Naive thymus-derived CD8-positive, alpha-beta T cell (primary cell): ENCODE measurements at regions not wholly inside any gene's neighbourhood (a gene's known extent, or its start where the extent isn't known, plus 50 kb on each side); places are given as distances from the start of the nearest gene placed in this dataset.

Experiments
- ATAC-seq, 2 donors: fragments of 150-1000 bp; cut with Tn5 transposase in 1 of 2; sonication (Bioruptor Pico), chemical (Tn5 transposase) in 1 of 2; 1 replicate in 1 of 2; 2 replicates in 1 of 2; pipeline ENCODE4 v1.10.0; 2021; ENCODE audit warnings: mild to moderate bottlenecking in 2 of 2, moderate library complexity in 2 of 2
- POLR2A ChIA-PET: fragments of 350-600 bp; sonication (Branson Sonifier 250); formaldehyde crosslinking; loops from one replicate; lab custom pipeline; 2021; ENCODE audit warnings: antibody characterized with exemption; lab: Charles Lee
- DNase-seq, 10 donors: peaks; one replicate each; pipeline versions ENCODE4 v3.0.0 to v3.0.0-alpha.2; 2020 to 2022
- H3K27ac Mint-ChIP-seq, 10 donors: one replicate each; pipeline ENCODE4 v1.8.0; 2020 to 2022; ENCODE audit warnings: mild to moderate bottlenecking in 10 of 10, mixed read lengths in 10 of 10, moderate library complexity in 4 of 10, inconsistent platforms in 1 of 10
- H3K27me3 Mint-ChIP-seq, 5 donors: one replicate each; pipeline ENCODE4 v1.8.0; 2021 to 2022; ENCODE audit warnings: mixed read lengths in 5 of 5
- H3K36me3 Mint-ChIP-seq, 3 donors: one replicate each; pipeline ENCODE4 v1.8.0; 2020 to 2022; ENCODE audit warnings: mixed read lengths in 3 of 3, mild to moderate bottlenecking in 2 of 3, inconsistent platforms in 1 of 3
- H3K4me1 Mint-ChIP-seq, 4 donors: one replicate each; pipeline ENCODE4 v1.8.0; 2021 to 2022; ENCODE audit warnings: mixed read lengths in 4 of 4
- H3K4me3 Mint-ChIP-seq, 10 donors: one replicate each; pipeline ENCODE4 v1.8.0; 2020 to 2022; ENCODE audit warnings: mild to moderate bottlenecking in 10 of 10, mixed read lengths in 10 of 10, moderate library complexity in 6 of 10, inconsistent platforms in 1 of 10
- H3K9me3 Mint-ChIP-seq, 9 donors: one replicate each; pipeline ENCODE4 v1.8.0; 2020 to 2022; ENCODE audit warnings: mixed read lengths in 9 of 9, mild to moderate bottlenecking in 3 of 9, inconsistent platforms in 1 of 9, moderate library complexity in 1 of 9

GRCh38 chr9:2299843-2300205 is 284.7 kb downstream of the SMARCA2 start:
- H3K4me1 Mint-ChIP-seq = no peaks in the 10 kb centered on the region
- no peak for DNase-seq
- H3K4me3 Mint-ChIP-seq = no peak overlapping the region
- H3K36me3 Mint-ChIP-seq = no peaks in the 10 kb centered on the region
- ATAC-seq = no peak
- POLR2A ChIA-PET = no interaction called here
- peaks cover 5 to 30% (median 12%) of the 10 kb centered on the region in 5 donors for H3K27me3 Mint-ChIP-seq
- no peaks in the 10 kb centered on the region for H3K9me3 Mint-ChIP-seq
- no peak overlapping the region for H3K27ac Mint-ChIP-seq

DNA sequence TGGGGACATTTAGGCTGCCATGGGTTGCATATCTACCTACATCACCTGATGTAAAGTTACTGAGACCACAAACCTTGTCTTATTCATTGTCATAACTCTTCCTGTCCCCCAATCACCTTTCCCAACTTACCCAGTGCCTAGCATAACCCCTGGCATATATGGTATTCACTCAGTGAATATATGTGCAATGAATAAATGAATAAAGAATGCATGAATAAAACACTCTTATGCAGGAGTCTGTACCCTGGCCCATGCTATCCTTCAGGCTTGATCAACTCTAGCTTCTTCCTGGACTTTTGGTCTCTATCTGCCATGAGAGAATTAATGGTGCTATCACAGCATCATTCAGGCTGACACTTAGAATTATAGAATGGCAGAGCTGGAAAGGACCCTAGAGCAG is 285.2 kb downstream of the SMARCA2 start:
- DNase-seq (no peak), ATAC-seq (no peak)
- Mint-ChIP-seq H3K27me3 (peaks cover 5 to 30% (median 12%) of the 10 kb centered on the region in 5 donors), H3K27ac (no peak overlapping the region), H3K9me3 (no peaks in the 10 kb centered on the region), H3K4me1 (no peaks in the 10 kb centered on the region), H3K4me3 (no peak overlapping the region), H3K36me3 (no peaks in the 10 kb centered on the region)
- POLR2A ChIA-PET = no interaction called here

DNA sequence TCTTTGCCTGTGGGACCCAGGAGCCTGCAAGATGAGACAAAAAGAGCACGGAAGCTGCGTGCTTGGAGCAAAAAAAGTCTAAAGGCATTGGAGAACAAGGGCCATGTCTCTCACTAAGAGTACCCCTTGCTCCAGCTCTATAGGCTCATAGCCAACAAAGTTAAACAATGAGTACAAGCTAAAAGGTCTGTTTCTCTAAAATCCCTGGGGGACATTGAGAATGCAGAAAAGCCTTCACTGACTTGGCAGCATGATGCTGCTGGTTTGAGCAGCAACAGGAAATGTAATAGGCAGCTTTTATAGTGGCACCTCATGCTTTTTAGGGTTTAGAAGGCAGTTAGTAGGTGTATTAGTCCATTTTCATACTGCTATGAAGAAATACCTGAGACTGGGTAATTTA is 287.5 kb downstream of the SMARCA2 start:
- no peak for ATAC-seq
- Mint-ChIP-seq H3K27ac (no peak overlapping the region), H3K9me3 (peaks cover 0 to 2% (median 0%) of the 10 kb centered on the region in 9 donors), H3K4me1 (no peaks in the 10 kb centered on the region), H3K36me3 (no peaks in the 10 kb centered on the region), H3K27me3 (peaks cover 5 to 30% (median 12%) of the 10 kb centered on the region in 5 donors), H3K4me3 (no peak overlapping the region)
- POLR2A ChIA-PET = no interaction called here
- DNase-seq = no peak

DNA sequence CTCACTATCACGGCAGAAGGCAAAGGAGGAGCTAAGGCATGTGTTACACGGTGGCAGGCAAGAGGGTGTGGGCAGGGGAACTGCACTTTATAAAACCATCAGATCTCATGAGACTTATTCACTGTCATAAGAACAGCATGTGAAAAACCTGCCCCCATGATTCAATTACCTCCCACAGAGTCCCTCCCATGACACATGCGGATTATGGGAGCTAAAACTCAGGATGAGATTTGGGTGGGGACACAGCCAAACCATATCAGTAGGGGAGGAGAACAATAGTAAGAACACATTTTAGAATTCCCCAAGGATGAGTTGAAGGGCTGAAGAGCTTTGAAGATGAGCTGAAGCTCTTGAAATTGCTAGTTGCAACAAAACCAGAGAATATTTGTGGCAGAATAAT is 287.9 kb downstream of the SMARCA2 start:
- DNase-seq = no peak
- Mint-ChIP-seq H3K36me3 (no peaks in the 10 kb centered on the region), H3K27ac (no peak overlapping the region), H3K4me3 (no peak overlapping the region), H3K27me3 (peaks cover 5 to 30% (median 12%) of the 10 kb centered on the region in 5 donors), H3K4me1 (no peaks in the 10 kb centered on the region), H3K9me3 (peaks cover 0 to 3% (median 0%) of the 10 kb centered on the region in 9 donors)
- POLR2A ChIA-PET = no interaction called here
- ATAC-seq = no peak

DNA sequence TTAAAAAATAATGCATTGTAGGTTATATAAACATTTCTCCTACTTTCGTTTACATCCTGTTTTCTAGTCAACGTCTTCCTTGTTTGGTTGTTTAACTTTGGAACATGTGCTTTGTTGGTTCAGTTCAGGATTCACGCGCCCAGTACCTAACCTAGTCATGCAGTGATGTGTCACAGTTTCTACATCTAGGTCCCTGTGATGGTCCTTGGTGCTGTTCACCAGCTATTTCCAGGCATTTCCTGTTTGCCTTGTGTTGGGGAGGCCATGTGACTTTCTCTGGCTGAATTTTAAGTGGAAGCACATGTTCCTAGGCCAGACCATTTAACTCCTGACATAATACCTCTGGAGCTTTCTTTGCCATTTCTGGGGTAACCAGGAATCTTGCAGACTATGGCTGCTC is 292.3 kb downstream of the SMARCA2 start:
- ATAC-seq = no peak
- Mint-ChIP-seq H3K4me3 (no peak overlapping the region), H3K36me3 (peaks cover 0 to 19% (median 3%) of the 10 kb centered on the region in 3 donors), H3K27ac (no peak overlapping the region), H3K9me3 (peaks cover 9 to 26% (median 22%) of the 10 kb centered on the region in 9 donors), H3K4me1 (no peaks in the 10 kb centered on the region), H3K27me3 (peaks cover 2 to 21% (median 7%) of the 10 kb centered on the region in 5 donors)
- POLR2A ChIA-PET = no interaction called here
- DNase-seq = no peak

GRCh38 chr9:2311920-2312319 is 296.8 kb downstream of the SMARCA2 start:
- Mint-ChIP-seq H3K27me3 (peaks cover 0 to 12% (median 0%) of the 10 kb centered on the region in 5 donors), H3K9me3 (peaks cover 28 to 65% (median 48%) of the 10 kb centered on the region in 9 donors), H3K36me3 (peaks cover 0 to 42% (median 6%) of the 10 kb centered on the region in 3 donors), H3K4me3 (no peak overlapping the region), H3K27ac (no peak overlapping the region), H3K4me1 (no peaks in the 10 kb centered on the region)
- no peak for DNase-seq
- ATAC-seq = no peak
- POLR2A ChIA-PET = no interaction called here

DNA sequence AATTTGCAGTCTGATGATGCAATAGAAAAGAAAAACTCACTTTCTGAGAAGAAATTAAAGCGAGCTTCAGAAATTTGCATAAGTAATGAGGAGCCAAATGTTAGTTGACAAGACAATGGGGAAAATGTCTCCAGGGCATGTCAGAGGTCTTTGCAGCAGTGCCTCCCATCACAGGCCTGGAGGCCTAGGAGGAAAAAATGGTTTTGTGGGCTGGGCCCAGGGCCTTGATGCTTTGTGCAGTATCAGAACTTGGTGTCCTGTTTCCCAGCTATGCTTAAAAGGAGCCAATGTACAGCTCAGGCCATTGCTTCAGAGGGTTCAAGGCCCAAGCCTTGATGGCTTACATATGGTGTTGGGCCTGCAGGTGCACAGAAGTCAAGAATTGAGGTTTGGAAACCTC is 298.4 kb downstream of the SMARCA2 start:
- H3K9me3 Mint-ChIP-seq = peaks cover 28 to 65% (median 45%) of the 10 kb centered on the region in 9 donors
- peaks cover 0 to 12% (median 3%) of the 10 kb centered on the region in 5 donors for H3K27me3 Mint-ChIP-seq
- H3K4me1 Mint-ChIP-seq = no peaks in the 10 kb centered on the region
- POLR2A ChIA-PET = no interaction called here
- H3K36me3 Mint-ChIP-seq = peaks cover 0 to 42% (median 6%) of the 10 kb centered on the region in 3 donors
- no peak overlapping the region for H3K4me3 Mint-ChIP-seq
- no peak overlapping the region for H3K27ac Mint-ChIP-seq
- ATAC-seq (no peak), DNase-seq (no peak)

GRCh38 chr9:2317591-2317990 is 302.4 kb downstream of the SMARCA2 start:
- POLR2A ChIA-PET = no interaction called here
- peaks cover 0 to 31% (median 3%) of the 10 kb centered on the region in 3 donors for H3K36me3 Mint-ChIP-seq
- peaks cover 14 to 46% (median 35%) of the 10 kb centered on the region in 9 donors for H3K9me3 Mint-ChIP-seq
- H3K27me3 Mint-ChIP-seq = peaks cover 2 to 24% (median 7%) of the 10 kb centered on the region in 5 donors
- DNase-seq = no peak
- no peaks in the 10 kb centered on the region for H3K4me1 Mint-ChIP-seq
- H3K4me3 Mint-ChIP-seq = no peak overlapping the region
- no peak for ATAC-seq
- no peak overlapping the region for H3K27ac Mint-ChIP-seq

DNA sequence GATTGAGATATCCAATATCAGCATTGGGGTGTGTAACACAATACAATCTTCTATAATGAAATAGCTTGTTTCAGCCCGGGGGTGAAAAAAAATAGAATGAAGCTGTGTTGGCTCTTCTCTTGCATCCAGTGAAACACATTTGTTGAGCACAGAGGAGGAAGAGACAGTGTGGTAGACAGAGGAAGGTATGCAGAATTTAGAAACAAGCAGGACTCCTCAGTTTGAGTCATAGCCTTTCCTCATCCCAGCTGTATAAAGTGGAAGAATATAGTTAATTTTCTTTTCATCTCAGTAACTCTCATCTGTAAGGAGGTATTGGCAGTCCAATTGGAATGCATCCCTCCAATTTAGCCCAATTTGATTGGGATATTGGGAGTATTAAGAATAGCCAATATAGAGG is 302.2 kb upstream of the VLDLR start:
- Mint-ChIP-seq H3K4me3 (no peak overlapping the region), H3K36me3 (peaks cover 0 to 23% (median 0%) of the 10 kb centered on the region in 3 donors), H3K4me1 (no peaks in the 10 kb centered on the region), H3K27ac (no peak overlapping the region), H3K27me3 (peaks cover 2 to 24% (median 8%) of the 10 kb centered on the region in 5 donors), H3K9me3 (peaks cover 8 to 28% (median 18%) of the 10 kb centered on the region in 9 donors)
- DNase-seq (no peak), ATAC-seq (no peak)
- POLR2A ChIA-PET = no interaction called here

DNA sequence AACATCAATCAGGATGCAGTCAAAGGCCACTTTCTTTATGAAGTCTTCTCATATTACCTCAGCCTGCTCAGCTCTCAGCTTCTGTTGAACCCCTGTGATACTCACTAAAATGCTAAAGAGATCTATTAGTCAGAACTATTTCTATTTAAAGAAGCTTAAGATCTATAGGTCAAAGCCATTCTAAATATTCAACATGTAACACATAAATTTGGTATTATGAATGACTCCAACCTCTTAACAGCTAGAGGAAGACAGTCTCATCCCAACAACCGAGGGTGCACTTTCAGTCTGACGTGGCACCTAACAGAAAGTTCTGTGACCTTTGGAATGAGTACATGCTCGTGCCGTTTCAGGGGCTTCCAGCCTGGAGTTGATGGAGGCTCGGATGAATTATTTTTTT is 301.5 kb upstream of the VLDLR start:
- POLR2A ChIA-PET = no interaction called here
- H3K4me1 Mint-ChIP-seq = no peaks in the 10 kb centered on the region
- ATAC-seq = no peak
- peaks cover 7 to 21% (median 11%) of the 10 kb centered on the region in 9 donors for H3K9me3 Mint-ChIP-seq
- H3K27me3 Mint-ChIP-seq = peaks cover 4 to 24% (median 8%) of the 10 kb centered on the region in 5 donors
- DNase-seq = no peak
- no peak overlapping the region for H3K4me3 Mint-ChIP-seq
- no peak overlapping the region for H3K27ac Mint-ChIP-seq
- peaks cover 0 to 16% (median 0%) of the 10 kb centered on the region in 3 donors for H3K36me3 Mint-ChIP-seq

DNA sequence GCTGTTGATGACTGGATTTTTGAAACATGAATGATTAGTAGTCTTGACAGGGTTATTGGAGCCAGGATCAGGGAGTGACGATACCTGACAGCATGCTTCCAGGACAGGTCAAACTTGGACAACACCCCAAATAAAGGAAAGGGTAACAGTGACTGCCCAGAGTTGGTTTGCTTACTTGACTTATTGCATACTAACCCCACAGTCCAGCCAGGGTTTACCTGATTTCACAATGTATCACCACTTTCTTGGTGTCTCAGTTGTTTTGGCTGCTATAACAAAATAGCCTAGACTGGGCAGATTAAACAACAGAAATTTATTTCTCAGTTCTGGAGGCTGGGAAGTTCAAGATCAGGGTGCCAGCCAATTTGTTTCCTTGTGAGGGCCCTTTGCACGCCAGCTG is 301.0 kb upstream of the VLDLR start:
- Mint-ChIP-seq H3K4me1 (no peaks in the 10 kb centered on the region), H3K36me3 (peaks cover 0 to 11% (median 0%) of the 10 kb centered on the region in 3 donors), H3K27me3 (peaks cover 4 to 24% (median 8%) of the 10 kb centered on the region in 5 donors), H3K9me3 (peaks cover 1 to 16% (median 8%) of the 10 kb centered on the region in 9 donors), H3K27ac (peak overlapping the region in 1 of 10 donors; percentile 53), H3K4me3 (no peak overlapping the region)
- DNase-seq = no peak
- ATAC-seq = no peak
- POLR2A ChIA-PET = no interaction called here

- Mint-ChIP-seq H3K4me1 (no peaks in the 10 kb centered on the region), H3K27ac (no peak overlapping the region), H3K36me3 (peaks cover 0 to 10% (median 0%) of the 10 kb centered on the region in 3 donors), H3K4me3 (no peak overlapping the region), H3K9me3 (peaks cover 0 to 10% (median 5%) of the 10 kb centered on the region in 9 donors), H3K27me3 (peaks cover 4 to 24% (median 7%) of the 10 kb centered on the region in 5 donors)
- no peak for DNase-seq
- ATAC-seq = no peak
- POLR2A ChIA-PET = no interaction called here
These were observed 300.0 kb upstream of the VLDLR start for GRCh38 chr9:2321523-2322148.

DNA sequence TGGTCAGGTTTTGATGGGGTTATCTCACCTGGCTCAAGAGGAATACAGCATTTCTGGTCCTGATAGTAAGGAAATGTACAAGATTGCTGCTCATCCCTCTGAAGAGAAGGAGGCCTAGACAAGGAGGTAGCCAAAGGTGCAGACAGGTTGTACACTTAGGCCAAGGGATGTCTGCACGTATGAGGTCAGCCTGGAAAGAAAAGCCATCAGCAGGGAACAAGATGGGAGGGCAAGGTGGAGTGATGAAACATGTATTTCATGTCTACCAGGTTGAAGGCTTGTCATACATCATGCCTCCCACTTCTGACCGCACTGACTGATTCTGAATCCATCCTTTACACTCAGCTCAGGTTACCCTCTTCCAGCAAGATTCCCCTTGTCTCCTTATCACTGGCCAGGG is 296.8 kb upstream of the VLDLR start:
- Mint-ChIP-seq H3K4me3 (no peak overlapping the region), H3K9me3 (peaks cover 0 to 10% (median 3%) of the 10 kb centered on the region in 9 donors), H3K4me1 (no peaks in the 10 kb centered on the region), H3K27ac (no peak overlapping the region), H3K36me3 (peaks cover 0 to 10% (median 0%) of the 10 kb centered on the region in 3 donors), H3K27me3 (peaks cover 2 to 23% (median 6%) of the 10 kb centered on the region in 5 donors)
- no peak for ATAC-seq
- POLR2A ChIA-PET = interaction anchor here (0.6 kb wide), 1 partner anchor 1359 kb away, joined by 3 read pairs; no protein-coding TSS in a partner anchor
- DNase-seq = no peak
